Caco-2 (cell line): ENCODE measurements at regions not wholly inside any gene's neighbourhood (a gene's known extent, or its start where the extent isn't known, plus 50 kb on each side); places are given as distances from the start of the nearest gene placed in this dataset.

ENCODE experiments used
- BruUV-seq: library from RNA; stranded (reverse); fragments of 400-500 nt; replicated peaks from 2 replicates; lab custom pipeline; 2021; lab: Mats Ljungman, UMichigan
- CTCF ChIA-PET: fragments of 300-600 bp; sonication (Branson Sonifier 250); formaldehyde crosslinking; loops from one replicate; lab custom pipeline; 2022; ENCODE audit warnings: antibody characterized with exemption; lab: Charles Lee
- POLR2A ChIA-PET: fragments of 300-600 bp; sonication (Branson Sonifier 250); formaldehyde crosslinking; loops from one replicate; lab custom pipeline; 2022; ENCODE audit warnings: antibody characterized with exemption; lab: Charles Lee
- DNase-seq, 2 experiments: peaks; one replicate each; pipeline versions ENCODE4 v3.0.0 to v3.0.0-alpha.2; 2020 to 2022
- H3K27me3 ChIP-seq: replicated peaks from 2 replicates; pipeline ENCODE4 v1.6.0; 2011; ENCODE audit warnings: low read length; ENCODE audit not compliant: control insufficient read depth, insufficient read depth
- H3K36me3 ChIP-seq: 2 replicates; pipeline ENCODE4 v1.5.1; 2011; ENCODE audit warnings: low read length; ENCODE audit not compliant: control insufficient read depth, insufficient read depth
- H3K4me1 ChIP-seq: fragments of 250-450 bp; sonication (Bioruptor Pico); 2 replicates; pipeline ENCODE4 v1.5.1; 2020; ENCODE audit warnings: mild to moderate bottlenecking
- H3K4me3 ChIP-seq: 2 replicates; pipeline ENCODE4 v1.5.1; 2011; ENCODE audit warnings: low read depth, mild to moderate bottlenecking, control low read depth, low read length
- H3K9me3 ChIP-seq: fragments of 250-450 bp; sonication (Bioruptor Pico); 2 replicates; pipeline ENCODE4 v1.5.1; 2020; ENCODE audit warnings: mild to moderate bottlenecking, moderate library complexity
- H3K27ac Mint-ChIP-seq: one replicate; pipeline ENCODE4 v1.8.0; 2022; ENCODE audit warnings: mixed read lengths; ENCODE audit not compliant: unreplicated experiment
- H3K27me3 Mint-ChIP-seq: one replicate; pipeline ENCODE4 v1.8.0; 2022; ENCODE audit warnings: mixed read lengths; ENCODE audit not compliant: insufficient read depth, unreplicated experiment
- H3K36me3 Mint-ChIP-seq: one replicate; pipeline ENCODE4 v1.8.0; 2022; ENCODE audit warnings: mild to moderate bottlenecking, mixed read lengths; ENCODE audit not compliant: insufficient read depth, unreplicated experiment
- H3K4me1 Mint-ChIP-seq: one replicate; pipeline ENCODE4 v1.8.0; 2022; ENCODE audit warnings: low read depth, mixed read lengths; ENCODE audit not compliant: unreplicated experiment
- H3K4me3 Mint-ChIP-seq: one replicate; pipeline ENCODE4 v1.8.0; 2022; ENCODE audit warnings: mild to moderate bottlenecking, moderate library complexity, mixed read lengths; ENCODE audit not compliant: unreplicated experiment
- H3K9me3 Mint-ChIP-seq: one replicate; pipeline ENCODE4 v1.8.0; 2022; ENCODE audit warnings: mixed read lengths; ENCODE audit not compliant: unreplicated experiment
- intact Hi-C: fragments of 100-400 bp; cut with micrococcal nuclease; formaldehyde crosslinking; loops from one replicate; pipeline ENCODE4 v1.10.0; 2022; ENCODE audit not compliant: unreplicated experiment
- TF ChIP-seq, protein P1 (sequence below), 2 experiments: fragments of 200-600 bp in 1 of 2; IDR thresholded peaks; 1 replicate in 1 of 2; 2 replicates in 1 of 2; pipeline versions ENCODE4 v1.5.1 to v1.8.0; 2011 to 2022; ENCODE audit warnings: antibody characterized with exemption in 1 of 2, control low read depth in 1 of 2, inconsistent platforms in 1 of 2, low read depth in 1 of 2, low read length in 1 of 2, mild to moderate bottlenecking in 1 of 2, moderate library complexity in 1 of 2; ENCODE audit not compliant: insufficient read depth in 1 of 2, severe bottlenecking in 1 of 2, unreplicated experiment in 1 of 2

DNA sequence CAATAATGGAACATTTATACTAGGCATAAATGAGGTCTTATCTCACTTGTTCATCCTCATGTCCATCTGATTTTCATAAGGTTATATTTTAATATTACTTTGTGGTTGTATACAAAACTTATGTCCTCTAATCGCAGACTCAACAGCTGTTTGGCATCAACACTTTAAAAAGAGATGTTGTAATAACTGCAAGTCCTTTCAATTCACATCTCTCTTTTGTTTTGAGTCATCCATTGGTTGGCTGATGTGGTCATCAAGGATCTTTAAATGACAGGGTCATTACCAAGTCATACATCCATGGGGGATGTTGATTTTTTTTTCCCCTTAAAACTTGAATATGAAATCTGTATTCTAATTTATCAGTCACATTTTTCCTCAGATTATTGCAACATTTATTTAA is 299.4 kb upstream of the NRSN1 start:
- no peak overlapping the region for H3K4me3 ChIP-seq
- peaks cover 8% of the 10 kb centered on the region for H3K4me1 ChIP-seq
- ChIA-PET CTCF (no interaction called here), POLR2A (no interaction called here)
- no peaks in the 10 kb centered on the region for H3K36me3 Mint-ChIP-seq
- H3K27me3 Mint-ChIP-seq, result peaks cover 1% of the 10 kb centered on the region
- no peak overlapping the region for H3K27ac Mint-ChIP-seq
- no peaks in the 10 kb centered on the region for H3K9me3 Mint-ChIP-seq
- H3K36me3 ChIP-seq, result no peaks in the 10 kb centered on the region
- no peak for DNase-seq
- no peak overlapping the region for H3K4me3 Mint-ChIP-seq
- no peaks in the 10 kb centered on the region for H3K4me1 Mint-ChIP-seq
- no peaks in the 10 kb centered on the region for H3K27me3 ChIP-seq
- H3K9me3 ChIP-seq, result no peaks in the 10 kb centered on the region
- TF ChIP-seq, protein P1, sequence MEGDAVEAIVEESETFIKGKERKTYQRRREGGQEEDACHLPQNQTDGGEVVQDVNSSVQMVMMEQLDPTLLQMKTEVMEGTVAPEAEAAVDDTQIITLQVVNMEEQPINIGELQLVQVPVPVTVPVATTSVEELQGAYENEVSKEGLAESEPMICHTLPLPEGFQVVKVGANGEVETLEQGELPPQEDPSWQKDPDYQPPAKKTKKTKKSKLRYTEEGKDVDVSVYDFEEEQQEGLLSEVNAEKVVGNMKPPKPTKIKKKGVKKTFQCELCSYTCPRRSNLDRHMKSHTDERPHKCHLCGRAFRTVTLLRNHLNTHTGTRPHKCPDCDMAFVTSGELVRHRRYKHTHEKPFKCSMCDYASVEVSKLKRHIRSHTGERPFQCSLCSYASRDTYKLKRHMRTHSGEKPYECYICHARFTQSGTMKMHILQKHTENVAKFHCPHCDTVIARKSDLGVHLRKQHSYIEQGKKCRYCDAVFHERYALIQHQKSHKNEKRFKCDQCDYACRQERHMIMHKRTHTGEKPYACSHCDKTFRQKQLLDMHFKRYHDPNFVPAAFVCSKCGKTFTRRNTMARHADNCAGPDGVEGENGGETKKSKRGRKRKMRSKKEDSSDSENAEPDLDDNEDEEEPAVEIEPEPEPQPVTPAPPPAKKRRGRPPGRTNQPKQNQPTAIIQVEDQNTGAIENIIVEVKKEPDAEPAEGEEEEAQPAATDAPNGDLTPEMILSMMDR (IDR thresholded peaks at IDR 0.05; ENCODE audit: insufficient read depth in 1 of 2, low read depth in 1 of 2, low read length in 1 of 2, severe bottlenecking in 1 of 2, unreplicated experiment in 1 of 2), result no peak
- intact Hi-C loops, result no loop called here
- BruUV-seq, result no TSS peak

DNA sequence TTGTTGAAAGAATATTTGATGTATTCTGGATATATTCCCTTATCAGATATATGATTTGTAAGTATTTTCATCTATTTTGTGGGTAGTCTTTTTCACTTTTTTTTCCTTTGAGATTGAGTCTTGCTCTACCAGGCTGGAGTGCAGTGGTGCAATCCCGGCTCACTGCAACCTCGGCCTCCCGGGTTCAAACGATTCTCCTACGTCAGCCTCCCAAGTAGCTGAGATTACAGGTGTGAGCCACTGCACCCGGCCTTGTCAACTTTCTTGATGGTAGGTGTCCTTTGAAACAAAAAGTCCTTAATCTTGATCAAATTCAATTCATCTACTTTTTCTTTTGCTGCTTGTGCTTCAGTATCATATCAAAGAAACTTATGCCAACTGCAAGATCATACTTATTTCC is 297.2 kb upstream of the NRSN1 start:
- Histone ChIP-seq H3K4me1 (no peaks in the 10 kb centered on the region), H3K9me3 (no peaks in the 10 kb centered on the region), H3K36me3 (no peaks in the 10 kb centered on the region), H3K27me3 (no peaks in the 10 kb centered on the region), H3K4me3 (no peak overlapping the region)
- ChIA-PET CTCF (no interaction called here), POLR2A (no interaction called here)
- TF ChIP-seq, protein P1 (IDR thresholded peaks at IDR 0.05; ENCODE audit: insufficient read depth in 1 of 2, low read depth in 1 of 2, low read length in 1 of 2, severe bottlenecking in 1 of 2, unreplicated experiment in 1 of 2), result no peak
- Mint-ChIP-seq H3K4me1 (no peaks in the 10 kb centered on the region), H3K9me3 (no peaks in the 10 kb centered on the region), H3K4me3 (no peak overlapping the region), H3K27ac (no peak overlapping the region), H3K36me3 (no peaks in the 10 kb centered on the region), H3K27me3 (peaks cover 3% of the 10 kb centered on the region)
- BruUV-seq, result no TSS peak
- intact Hi-C loops, result no loop called here
- DNase-seq, result no peak

DNA sequence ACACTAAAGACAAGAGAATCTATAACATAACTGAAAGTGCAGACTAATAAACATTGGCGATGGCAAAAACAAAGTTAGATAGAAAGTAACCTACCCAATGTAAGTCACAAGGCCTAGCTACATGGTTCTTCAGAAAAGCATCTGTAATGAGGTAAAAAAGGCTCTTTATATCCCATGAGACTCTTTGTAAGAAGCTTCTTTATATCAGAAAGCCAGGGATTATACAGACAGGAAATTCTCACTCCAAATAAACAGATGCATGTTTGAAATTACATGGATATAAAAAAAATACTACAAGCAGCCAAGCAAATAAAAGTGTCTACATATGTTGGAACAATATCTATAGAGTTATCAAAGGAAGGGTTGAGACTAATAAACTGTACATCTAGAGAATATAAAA is 284.9 kb upstream of the NRSN1 start:
- ChIA-PET CTCF (no interaction called here), POLR2A (no interaction called here)
- Mint-ChIP-seq H3K4me3 (no peak overlapping the region), H3K27me3 (no peaks in the 10 kb centered on the region), H3K4me1 (no peaks in the 10 kb centered on the region), H3K36me3 (no peaks in the 10 kb centered on the region), H3K9me3 (no peaks in the 10 kb centered on the region), H3K27ac (no peak overlapping the region)
- no peaks in the 10 kb centered on the region for H3K9me3 ChIP-seq
- H3K4me1 ChIP-seq, result no peaks in the 10 kb centered on the region
- no peak for DNase-seq
- TF ChIP-seq, protein P1 (IDR thresholded peaks at IDR 0.05; ENCODE audit: insufficient read depth in 1 of 2, low read depth in 1 of 2, low read length in 1 of 2, severe bottlenecking in 1 of 2, unreplicated experiment in 1 of 2), result no peak
- no TSS peak for BruUV-seq
- intact Hi-C loops, result no loop called here
- H3K36me3 ChIP-seq, result no peaks in the 10 kb centered on the region
- H3K27me3 ChIP-seq, result no peaks in the 10 kb centered on the region
- no peak overlapping the region for H3K4me3 ChIP-seq
